HUES48 (cell line): ENCODE measurements at regions not wholly inside any gene's neighbourhood (a gene's known extent, or its start where the extent isn't known, plus 50 kb on each side); places are given as distances from the start of the nearest gene placed in this dataset.
"Not testable (repeated sequence)": the region's sequence is repeated elsewhere in the genome, so short reads cannot be mapped to it uniquely, and the experiment has no call there.

Experiments
- H3K27ac ChIP-seq: one replicate; pipeline ENCODE4 v1.7.0; 2013; ENCODE audit warnings: low read depth, low read length, inconsistent platforms
- H3K27me3 ChIP-seq: 2 replicates; pipeline ENCODE4 v1.6.1; 2013; ENCODE audit warnings: mild to moderate bottlenecking, low read length; ENCODE audit not compliant: control insufficient read depth, insufficient read depth
- H3K36me3 ChIP-seq: 2 replicates; pipeline ENCODE4 v1.6.1; 2013; ENCODE audit warnings: low read length; ENCODE audit not compliant: control insufficient read depth, insufficient read depth
- H3K4me1 ChIP-seq: 2 replicates; pipeline ENCODE4 v1.6.1; 2013; ENCODE audit warnings: mild to moderate bottlenecking, low read length; ENCODE audit not compliant: control insufficient read depth, insufficient read depth
- H3K4me3 ChIP-seq: 2 replicates; pipeline ENCODE4 v1.5.1; 2013; ENCODE audit warnings: mild to moderate bottlenecking, low read depth, low read length
- H3K9ac ChIP-seq: 2 replicates; pipeline ENCODE4 v1.6.1; 2013; ENCODE audit warnings: mild to moderate bottlenecking, low read depth, low read length, moderate library complexity
- H3K9me3 ChIP-seq: 2 replicates; pipeline ENCODE4 v1.6.1; 2013; ENCODE audit warnings: low read length; ENCODE audit not compliant: control insufficient read depth, insufficient read depth

GRCh38 chr5:69013481-69013880 is 80.3 kb upstream of the SLC30A5 start:
- H3K27me3 ChIP-seq = no peaks in the 10 kb centered on the region
- H3K9me3 ChIP-seq = no peaks in the 10 kb centered on the region
- no peaks in the 10 kb centered on the region for H3K4me1 ChIP-seq
- H3K9ac ChIP-seq = no peak overlapping the region
- no peaks in the 10 kb centered on the region for H3K36me3 ChIP-seq
- H3K4me3 ChIP-seq = no peak overlapping the region
- no peak overlapping the region for H3K27ac ChIP-seq

GRCh38 chr5:69014007-69014406 is 79.8 kb upstream of the SLC30A5 start:
- not testable (repeated sequence) for H3K9ac ChIP-seq, H3K36me3 ChIP-seq, H3K9me3 ChIP-seq, H3K4me1 ChIP-seq, H3K4me3 ChIP-seq, H3K27me3 ChIP-seq, H3K27ac ChIP-seq

- H3K9me3 ChIP-seq = no peaks in the 10 kb centered on the region
- H3K4me3 ChIP-seq = no peak overlapping the region
- no peak overlapping the region for H3K27ac ChIP-seq
- H3K27me3 ChIP-seq = no peaks in the 10 kb centered on the region
- H3K36me3 ChIP-seq = no peaks in the 10 kb centered on the region
- H3K4me1 ChIP-seq = no peaks in the 10 kb centered on the region
- H3K9ac ChIP-seq = no peak overlapping the region
Observed at GRCh38 chr5:69019668-69020375, 74.0 kb upstream of the SLC30A5 start.

- Histone ChIP-seq H3K4me1 (no peaks in the 10 kb centered on the region), H3K9ac (no peak overlapping the region), H3K27me3 (no peaks in the 10 kb centered on the region), H3K36me3 (no peaks in the 10 kb centered on the region), H3K9me3 (no peaks in the 10 kb centered on the region), H3K27ac (no peak overlapping the region), H3K4me3 (no peak overlapping the region)
Observed at GRCh38 chr5:69024241-69024651, 69.6 kb upstream of the SLC30A5 start.

GRCh38 chr5:69029292-69029691 is 64.5 kb upstream of the SLC30A5 start:
- no peak overlapping the region for H3K9ac ChIP-seq
- H3K27me3 ChIP-seq = no peaks in the 10 kb centered on the region
- H3K27ac ChIP-seq = no peak overlapping the region
- no peaks in the 10 kb centered on the region for H3K4me1 ChIP-seq
- no peaks in the 10 kb centered on the region for H3K9me3 ChIP-seq
- H3K4me3 ChIP-seq = no peak overlapping the region
- no peaks in the 10 kb centered on the region for H3K36me3 ChIP-seq

- no peaks in the 10 kb centered on the region for H3K9me3 ChIP-seq
- H3K27me3 ChIP-seq = no peaks in the 10 kb centered on the region
- H3K36me3 ChIP-seq = no peaks in the 10 kb centered on the region
- H3K27ac ChIP-seq = no peak overlapping the region
- no peak overlapping the region for H3K4me3 ChIP-seq
- no peaks in the 10 kb centered on the region for H3K4me1 ChIP-seq
- H3K9ac ChIP-seq = no peak overlapping the region
Observed at GRCh38 chr5:69030358-69031062, 63.3 kb upstream of the SLC30A5 start.

- Histone ChIP-seq H3K9me3 (no peaks in the 10 kb centered on the region), H3K27me3 (no peaks in the 10 kb centered on the region), H3K4me1 (no peaks in the 10 kb centered on the region), H3K36me3 (no peaks in the 10 kb centered on the region), H3K9ac (no peak overlapping the region), H3K27ac (no peak overlapping the region), H3K4me3 (no peak overlapping the region)
Observed at GRCh38 chr5:69032009-69032408, 61.8 kb upstream of the SLC30A5 start.

- no peak overlapping the region for H3K4me3 ChIP-seq
- no peaks in the 10 kb centered on the region for H3K9me3 ChIP-seq
- H3K27ac ChIP-seq = no peak overlapping the region
- H3K9ac ChIP-seq = no peak overlapping the region
- H3K36me3 ChIP-seq = no peaks in the 10 kb centered on the region
- H3K4me1 ChIP-seq = no peaks in the 10 kb centered on the region
- H3K27me3 ChIP-seq = no peaks in the 10 kb centered on the region
Observed at GRCh38 chr5:69033690-69034089, 60.1 kb upstream of the SLC30A5 start.

GRCh38 chr5:69034898-69035297 is 58.9 kb upstream of the SLC30A5 start:
- Histone ChIP-seq H3K4me1 (no peaks in the 10 kb centered on the region), H3K9me3 (no peaks in the 10 kb centered on the region), H3K27me3 (no peaks in the 10 kb centered on the region), H3K9ac (no peak overlapping the region), H3K4me3 (no peak overlapping the region; the same call in 1 of the 2 replicates), H3K27ac (no peak overlapping the region), H3K36me3 (no peaks in the 10 kb centered on the region)

- no peaks in the 10 kb centered on the region for H3K27me3 ChIP-seq
- H3K9ac ChIP-seq = no peak overlapping the region
- H3K27ac ChIP-seq = no peak overlapping the region
- H3K36me3 ChIP-seq = no peaks in the 10 kb centered on the region
- no peak overlapping the region for H3K4me3 ChIP-seq
- no peaks in the 10 kb centered on the region for H3K4me1 ChIP-seq
- H3K9me3 ChIP-seq = no peaks in the 10 kb centered on the region
Observed at GRCh38 chr5:69035665-69036064, 58.1 kb upstream of the SLC30A5 start.

GRCh38 chr5:69038539-69038938 is 55.3 kb upstream of the SLC30A5 start:
- no peaks in the 10 kb centered on the region for H3K9me3 ChIP-seq
- H3K4me1 ChIP-seq = peaks cover 6% of the 10 kb centered on the region; the same call in 1 of the 2 replicates

More at GRCh38 chr5:69038539-69038938, 55.3 kb upstream of the SLC30A5 start:
- no peaks in the 10 kb centered on the region for H3K36me3 ChIP-seq
- no peak overlapping the region for H3K27ac ChIP-seq
- H3K4me3 ChIP-seq = no peak overlapping the region
- no peaks in the 10 kb centered on the region for H3K27me3 ChIP-seq
- no peak overlapping the region for H3K9ac ChIP-seq
